WTC11 (cell line): ENCODE measurements at regions not wholly inside any gene's neighbourhood (a gene's known extent, or its start where the extent isn't known, plus 50 kb on each side); places are given as distances from the start of the nearest gene placed in this dataset.

Experiments used
- CTCF ChIP-seq: fragments of 200-600 bp; IDR thresholded peaks from 2 replicates; pipeline ENCODE4 v1.8.0; 2022; ENCODE audit warnings: antibody characterized with exemption
- MAX ChIP-seq: sonication (generic); formaldehyde crosslinking; IDR thresholded peaks from 2 replicates; pipeline ENCODE4 v1.8.0; 2022; ENCODE audit warnings: mild to moderate bottlenecking, missing genetic modification reagents
- SMAD4 ChIP-seq: sonication (generic); formaldehyde crosslinking; IDR thresholded peaks from 2 replicates; pipeline ENCODE4 v1.8.0; 2022; ENCODE audit warnings: mild to moderate bottlenecking, missing genetic modification reagents

DNA sequence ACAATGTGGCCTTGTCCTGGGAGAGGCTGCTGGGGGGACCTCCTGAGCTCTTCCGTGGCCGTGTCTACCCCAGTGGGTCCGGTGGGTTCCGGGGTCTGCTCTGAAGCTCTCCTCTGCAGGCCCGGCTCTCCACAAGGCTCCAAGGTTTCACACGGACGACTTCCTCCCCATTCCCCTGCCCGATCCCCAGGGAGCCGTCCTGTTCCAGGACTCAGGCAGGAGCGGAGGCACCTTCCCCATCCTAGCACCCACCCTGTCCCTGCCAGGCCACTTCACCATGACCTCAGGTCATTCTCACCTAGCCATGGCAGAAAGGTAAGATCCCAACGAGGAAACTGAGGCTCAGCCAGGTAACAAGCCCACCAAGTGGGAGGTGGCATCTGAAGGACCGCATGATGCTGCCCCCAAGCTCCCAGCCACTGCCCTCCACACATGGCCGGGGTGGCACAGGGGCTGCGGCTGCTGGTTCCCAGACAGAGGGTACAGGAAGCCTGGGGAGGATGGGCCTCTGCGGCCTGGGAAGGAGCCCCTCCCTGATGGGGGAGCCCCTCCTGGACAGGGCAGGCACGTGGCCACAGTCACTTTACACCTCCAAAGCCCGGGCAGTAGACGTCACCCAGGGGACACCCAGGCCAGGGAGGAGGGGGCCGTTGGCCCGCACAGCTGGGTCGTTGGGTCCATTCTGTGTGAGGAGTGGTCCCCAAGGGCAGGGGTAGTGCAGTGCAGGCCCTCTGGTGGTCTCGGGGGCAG lies 274.0 kb downstream of the NDUFA10 start:
- TF ChIP-seq SMAD4 = no peak
- no peak for TF ChIP-seq MAX (CRISPR knock-in tag)
- no peak for TF ChIP-seq CTCF
